ENCODE measurements at regions not wholly inside any gene's neighbourhood (a gene's known extent, or its start where the extent isn't known, plus 50 kb on each side); places are given as distances from the start of the nearest gene placed in this dataset.
"Not testable (repeated sequence)": the region's sequence is repeated elsewhere in the genome, so short reads cannot be mapped to it uniquely, and the experiment has no call there.

DNA sequence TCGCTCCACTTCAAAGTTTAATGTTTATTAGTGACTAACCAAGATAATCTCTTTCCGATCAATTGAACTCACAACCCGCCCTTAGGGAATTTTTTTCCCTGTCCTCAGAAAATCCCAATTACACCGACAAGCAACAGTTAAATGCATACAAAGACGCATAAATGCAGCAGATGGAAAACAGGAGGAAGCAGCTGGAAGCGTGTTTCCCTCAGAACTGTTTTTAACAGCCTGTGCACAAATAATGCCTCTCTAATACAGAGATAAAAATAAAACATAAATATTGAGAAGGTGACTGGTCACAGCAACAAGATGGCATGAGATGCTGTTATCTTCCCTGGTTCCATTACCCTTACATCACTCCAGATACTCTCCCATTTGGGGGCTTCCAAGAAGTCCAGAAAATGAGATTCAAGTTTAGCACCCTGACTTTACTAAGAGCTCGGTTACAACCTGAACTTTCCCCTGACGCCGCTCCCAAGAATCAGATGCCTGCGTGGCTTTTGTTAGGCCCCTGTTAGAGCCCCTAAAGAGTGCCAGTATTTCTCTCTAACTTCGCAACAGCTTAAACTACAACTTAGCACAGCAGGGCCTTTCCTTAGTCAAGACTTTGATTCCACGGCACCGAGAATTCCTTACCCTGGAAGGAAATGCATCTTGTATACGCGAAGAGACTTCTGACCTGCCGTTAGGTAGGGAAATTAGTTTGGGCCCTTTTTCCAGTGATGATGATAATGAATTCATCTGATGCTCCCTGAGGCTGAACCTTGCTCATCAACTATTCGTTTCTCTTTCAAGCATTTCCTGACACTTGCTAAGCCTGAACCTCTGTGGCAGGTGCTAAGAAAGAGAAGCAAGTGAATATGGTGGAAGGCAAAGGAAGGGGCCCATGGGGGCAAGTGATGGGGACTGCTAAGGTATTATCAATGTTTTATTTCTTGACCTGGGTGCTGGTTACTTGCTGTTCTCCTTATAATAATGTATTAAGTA is 137.7 kb upstream of the SMYD2 start:
- TF ChIP-seq, protein P1, sequence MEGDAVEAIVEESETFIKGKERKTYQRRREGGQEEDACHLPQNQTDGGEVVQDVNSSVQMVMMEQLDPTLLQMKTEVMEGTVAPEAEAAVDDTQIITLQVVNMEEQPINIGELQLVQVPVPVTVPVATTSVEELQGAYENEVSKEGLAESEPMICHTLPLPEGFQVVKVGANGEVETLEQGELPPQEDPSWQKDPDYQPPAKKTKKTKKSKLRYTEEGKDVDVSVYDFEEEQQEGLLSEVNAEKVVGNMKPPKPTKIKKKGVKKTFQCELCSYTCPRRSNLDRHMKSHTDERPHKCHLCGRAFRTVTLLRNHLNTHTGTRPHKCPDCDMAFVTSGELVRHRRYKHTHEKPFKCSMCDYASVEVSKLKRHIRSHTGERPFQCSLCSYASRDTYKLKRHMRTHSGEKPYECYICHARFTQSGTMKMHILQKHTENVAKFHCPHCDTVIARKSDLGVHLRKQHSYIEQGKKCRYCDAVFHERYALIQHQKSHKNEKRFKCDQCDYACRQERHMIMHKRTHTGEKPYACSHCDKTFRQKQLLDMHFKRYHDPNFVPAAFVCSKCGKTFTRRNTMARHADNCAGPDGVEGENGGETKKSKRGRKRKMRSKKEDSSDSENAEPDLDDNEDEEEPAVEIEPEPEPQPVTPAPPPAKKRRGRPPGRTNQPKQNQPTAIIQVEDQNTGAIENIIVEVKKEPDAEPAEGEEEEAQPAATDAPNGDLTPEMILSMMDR (IDR thresholded peaks at IDR 0.05) = no peak
- no peak for TF ChIP-seq POLR2A (IDR thresholded peaks at IDR 0.05)
- Histone ChIP-seq H3K36me3 (replicated peaks in 1 of 2; ENCODE audit: insufficient read depth in 1 of 2, low read depth in 2 of 2) (no peaks in the 10 kb centered on the region), H3K27me3 (no peaks in the 10 kb centered on the region), H3K9me3 (no peaks in the 10 kb centered on the region), H3K27ac (no peak overlapping the region), H3K4me3 (no peak overlapping the region), H3K4me1 (no peaks in the 10 kb centered on the region)
- DNase-seq = no peak
- no peak for ATAC-seq
- intact Hi-C loops (cut with DNase I) = no loop called here
- 80 to 82% methylated on average over 17 of the region's 17 CpGs for WGBS, 2 donors

DNA sequence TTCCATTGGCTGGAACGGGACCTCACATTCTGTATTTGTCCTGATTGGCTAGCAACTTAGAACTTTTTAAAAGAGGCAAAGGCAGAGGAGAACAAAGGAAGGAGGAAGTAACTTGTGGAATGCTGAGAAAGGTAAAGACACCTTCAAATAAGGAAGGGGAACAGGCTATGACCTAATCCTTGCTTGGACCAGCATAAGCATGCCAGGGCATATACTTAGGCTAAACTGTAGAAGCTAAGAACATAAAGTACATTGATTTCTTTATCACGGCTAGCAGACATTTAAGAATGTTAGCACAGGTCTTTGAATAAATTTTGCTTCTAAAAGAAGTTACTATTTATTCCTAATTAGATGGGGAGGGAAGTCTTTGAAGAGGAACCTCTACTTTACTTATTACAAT is 136.4 kb upstream of the SMYD2 start:
- intact Hi-C loops (cut with DNase I); H3K27me3 ChIP-seq; H3K4me1 ChIP-seq; H3K36me3 ChIP-seq (replicated peaks in 1 of 2; ENCODE audit: insufficient read depth in 1 of 2, low read depth in 2 of 2); H3K4me3 ChIP-seq; H3K9me3 ChIP-seq; H3K27ac ChIP-seq; DNase-seq; ATAC-seq: not testable (repeated sequence)
- 75 to 78% methylated on average over 2 of the region's 2 CpGs for WGBS, 2 donors

DNA sequence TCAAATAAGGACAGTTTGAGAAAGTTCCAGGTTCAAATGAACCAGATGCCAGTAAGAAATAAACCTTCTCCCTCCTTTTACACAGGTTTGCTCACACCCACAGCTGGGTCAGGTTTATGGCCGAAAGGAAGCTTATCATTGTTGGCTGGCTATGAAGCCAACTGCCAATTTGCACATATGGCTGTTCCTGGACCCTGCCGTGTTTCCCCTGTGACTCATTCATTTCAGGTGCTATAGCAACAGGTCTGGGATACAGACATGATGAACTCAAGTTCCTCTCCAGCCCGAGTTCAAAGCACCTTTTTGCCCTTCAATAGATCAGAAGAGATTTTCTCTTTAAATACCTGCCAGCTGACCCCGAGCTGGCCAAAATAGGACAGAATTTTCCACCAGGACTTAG is 134.4 kb upstream of the SMYD2 start:
- no peaks in the 10 kb centered on the region for H3K36me3 ChIP-seq (replicated peaks in 1 of 2; ENCODE audit: insufficient read depth in 1 of 2, low read depth in 2 of 2)
- peak in 1 of 4 donors; percentile 30 for DNase-seq
- H3K4me3 ChIP-seq = no peak overlapping the region
- WGBS, 2 donors = 39 to 45% methylated on average over 4 of the region's 4 CpGs
- no peak for ATAC-seq
- H3K27me3 ChIP-seq = no peaks in the 10 kb centered on the region
- no peak overlapping the region for H3K27ac ChIP-seq
- intact Hi-C loops (cut with DNase I) = no loop called here
- H3K4me1 ChIP-seq = no peaks in the 10 kb centered on the region
- H3K9me3 ChIP-seq = no peaks in the 10 kb centered on the region
- TF ChIP-seq, protein P1 (IDR thresholded peaks at IDR 0.05) = no peak

DNA sequence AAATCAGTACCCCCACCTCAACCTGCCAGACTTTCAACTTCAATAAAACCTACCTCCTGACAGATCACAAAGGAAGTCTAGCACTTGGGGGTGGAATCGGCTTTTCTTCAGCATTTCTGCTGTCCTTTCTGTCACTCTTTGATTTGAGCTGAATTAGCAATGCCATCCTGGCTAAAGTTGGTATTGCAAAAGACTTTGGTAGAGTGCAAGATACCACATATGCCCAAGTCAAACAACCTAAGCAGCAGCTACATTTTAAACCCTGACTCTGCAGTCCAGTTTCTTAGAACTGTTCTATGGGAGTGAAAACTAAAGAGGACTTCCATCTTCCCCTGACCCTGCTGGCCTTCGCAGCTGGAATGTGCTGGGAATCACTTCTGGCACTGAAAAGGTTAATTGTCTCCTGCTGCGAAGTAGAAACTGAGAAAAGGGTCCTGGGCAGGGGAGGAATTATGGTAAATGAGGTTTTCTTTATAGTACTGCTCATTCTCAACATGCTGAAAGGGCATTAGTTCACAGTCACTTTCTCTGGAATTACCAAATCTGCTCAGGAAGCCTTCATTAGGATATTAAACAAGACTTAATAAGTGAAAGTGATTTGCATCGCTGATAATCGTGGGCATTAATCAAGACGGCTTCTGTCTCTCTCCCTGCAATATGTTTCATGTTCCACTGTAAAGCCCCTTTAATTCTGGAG is 126.2 kb upstream of the SMYD2 start:
- H3K9me3 ChIP-seq = no peaks in the 10 kb centered on the region
- ATAC-seq = no peak
- H3K36me3 ChIP-seq (replicated peaks in 1 of 2; ENCODE audit: insufficient read depth in 1 of 2, low read depth in 2 of 2) = no peaks in the 10 kb centered on the region
- DNase-seq = no peak
- no peak overlapping the region for H3K4me3 ChIP-seq
- intact Hi-C loops (cut with DNase I) = no loop called here
- TF ChIP-seq, protein P1 (IDR thresholded peaks at IDR 0.05) = no peak
- no peak for TF ChIP-seq POLR2A (IDR thresholded peaks at IDR 0.05)
- no peaks in the 10 kb centered on the region for H3K27me3 ChIP-seq
- WGBS, 2 donors = 46 to 47% methylated on average over 6 of the region's 6 CpGs
- H3K27ac ChIP-seq = no peak overlapping the region
- no peaks in the 10 kb centered on the region for H3K4me1 ChIP-seq

DNA sequence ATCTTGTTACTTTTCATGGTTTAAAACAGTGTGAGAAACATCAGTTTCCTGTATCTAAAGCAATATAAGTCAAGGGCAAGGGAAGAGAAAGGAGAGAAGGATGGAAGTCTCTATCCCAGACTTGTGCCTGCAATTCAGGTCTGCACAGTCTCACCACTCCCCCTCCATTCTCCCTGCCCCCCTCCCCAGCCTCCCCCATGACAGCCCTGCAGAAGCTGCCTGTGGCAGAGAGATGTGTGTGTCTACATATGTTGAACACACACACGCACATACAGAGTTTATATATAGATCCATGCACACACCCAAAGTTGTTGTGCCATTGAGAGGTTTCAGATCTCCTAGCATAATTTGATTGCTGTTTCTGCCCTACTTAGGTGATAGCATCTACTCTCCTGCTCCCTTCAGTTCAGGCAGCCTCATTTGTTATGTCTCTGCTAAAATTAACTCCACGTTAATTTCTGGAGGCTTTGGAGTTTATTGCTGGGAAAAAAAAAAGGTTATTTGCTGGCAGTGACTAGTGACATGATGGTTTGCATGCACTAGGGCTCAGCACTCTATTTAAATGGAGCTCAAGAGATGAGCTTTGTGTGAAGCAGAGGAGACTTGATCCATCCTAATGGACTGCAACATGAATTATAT is 124.9 kb upstream of the SMYD2 start:
- ATAC-seq = no peak
- 44 to 46% methylated on average over 2 of the region's 2 CpGs for WGBS, 2 donors
- H3K9me3 ChIP-seq = no peaks in the 10 kb centered on the region
- H3K4me1 ChIP-seq = no peaks in the 10 kb centered on the region
- TF ChIP-seq, protein P1 (IDR thresholded peaks at IDR 0.05) = no peak
- TF ChIP-seq POLR2A (IDR thresholded peaks at IDR 0.05) = no peak
- no peaks in the 10 kb centered on the region for H3K27me3 ChIP-seq
- H3K4me3 ChIP-seq = no peak overlapping the region
- no peak overlapping the region for H3K27ac ChIP-seq
- no peaks in the 10 kb centered on the region for H3K36me3 ChIP-seq (replicated peaks in 1 of 2; ENCODE audit: insufficient read depth in 1 of 2, low read depth in 2 of 2)
- intact Hi-C loops (cut with DNase I) = no loop called here
- no peak for DNase-seq

Data from body of pancreas (tissue), 4 donors.